GM19468 (cell line): ENCODE measurements at regions not wholly inside any gene's neighbourhood (a gene's known extent, or its start where the extent isn't known, plus 50 kb on each side); places are given as distances from the start of the nearest gene placed in this dataset.

ENCODE experiments used
- ATAC-seq: cut with Tn5 transposase; IDR thresholded peaks from one replicate; pipeline ENCODE4 v1.9.1; 2021; ENCODE audit warnings: mild to moderate bottlenecking, moderate library complexity, moderate number of reproducible peaks; ENCODE audit not compliant: unreplicated experiment; ENCODE audit errors: extremely low read depth

DNA sequence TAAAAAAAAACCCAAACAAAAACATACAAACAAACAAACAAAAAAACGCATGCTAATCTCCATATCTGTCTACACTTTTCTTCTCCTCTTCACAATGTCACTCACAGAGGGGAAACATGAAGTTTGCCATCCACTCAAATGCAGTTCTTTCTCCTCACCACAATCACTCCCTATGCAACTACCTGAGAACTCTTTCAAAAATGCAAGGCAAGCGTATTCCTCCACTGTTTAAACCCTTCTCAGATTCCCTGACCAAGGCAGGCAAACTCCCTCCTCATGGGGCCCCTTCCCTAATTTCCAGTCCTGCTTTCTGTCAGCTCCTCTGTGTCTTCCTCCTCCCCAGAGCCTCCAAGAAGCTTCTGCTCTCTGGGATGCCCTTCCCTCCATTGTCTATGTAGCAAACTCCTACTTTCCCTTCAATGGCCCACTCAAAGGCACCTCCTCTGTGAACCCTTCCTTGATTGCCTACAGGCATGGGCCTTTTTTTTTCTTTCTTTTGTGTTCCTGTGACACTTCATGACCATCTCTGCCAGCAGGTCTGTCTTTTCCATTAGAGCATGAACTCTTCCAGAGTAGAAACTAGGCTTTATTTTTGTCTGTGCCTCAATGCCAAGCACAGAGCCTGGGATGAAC lies 143.8 kb upstream of the SLC1A4 start:
- ATAC-seq: no peak

DNA sequence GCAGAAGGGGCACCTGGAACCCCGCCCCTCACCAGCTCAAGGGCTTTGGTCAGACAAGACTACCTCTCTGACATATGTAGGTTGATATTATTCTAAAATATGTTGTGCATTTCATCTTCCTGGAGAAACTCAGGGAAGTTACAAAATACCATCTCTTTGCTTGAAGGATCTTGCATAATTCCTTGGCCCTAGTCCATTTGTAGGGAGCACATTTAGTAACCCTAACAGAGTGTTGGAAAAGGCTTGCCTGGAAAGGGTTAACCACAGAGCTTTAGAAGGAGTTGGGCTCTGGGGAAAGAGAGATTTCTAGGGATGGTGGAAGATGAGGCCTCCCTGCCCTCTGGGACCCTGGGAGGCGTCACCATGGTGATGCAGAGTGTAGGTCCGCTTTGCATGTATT lies 143.0 kb upstream of the SLC1A4 start:
- ATAC-seq: no peak

DNA sequence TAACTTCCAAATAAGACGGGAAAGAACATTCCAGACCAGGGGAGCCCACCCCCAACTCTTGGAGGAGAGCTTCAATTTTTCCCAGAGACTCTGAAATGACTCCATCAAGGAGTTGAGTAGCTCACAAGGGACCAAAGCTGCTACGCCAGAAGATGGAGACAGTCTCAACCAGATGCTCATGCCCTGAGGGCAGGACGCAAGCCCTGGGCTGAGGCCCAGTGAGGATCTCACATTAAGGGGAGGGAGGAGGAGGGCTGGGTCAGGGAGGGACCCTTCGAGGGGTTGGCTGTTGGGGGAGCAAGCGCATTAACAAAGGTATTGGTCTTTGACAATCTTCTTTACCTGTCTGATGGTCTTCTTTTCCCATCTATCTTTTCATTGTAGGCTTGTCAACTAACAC lies 141.3 kb upstream of the SLC1A4 start:
- ATAC-seq: no peak

DNA sequence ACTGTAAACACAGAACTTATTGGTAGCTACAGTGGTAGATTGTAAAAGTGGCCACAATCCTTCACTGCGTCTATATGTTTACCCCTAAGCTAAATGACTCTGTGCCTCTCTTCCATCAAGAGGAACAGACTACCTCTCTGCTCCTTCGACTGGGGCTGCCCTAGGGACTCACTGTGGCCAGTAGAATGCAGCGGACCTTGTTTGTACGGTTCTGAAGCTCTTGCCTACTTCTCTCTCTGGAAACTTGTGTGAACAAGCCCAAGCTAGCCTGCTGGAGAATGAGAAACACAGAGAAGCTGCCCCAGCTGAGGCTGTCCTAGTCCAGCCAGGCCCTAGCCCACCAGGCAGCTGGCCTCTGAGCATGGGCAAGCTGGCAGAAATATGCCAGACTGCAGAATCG lies 140.8 kb upstream of the SLC1A4 start:
- ATAC-seq: no peak

DNA sequence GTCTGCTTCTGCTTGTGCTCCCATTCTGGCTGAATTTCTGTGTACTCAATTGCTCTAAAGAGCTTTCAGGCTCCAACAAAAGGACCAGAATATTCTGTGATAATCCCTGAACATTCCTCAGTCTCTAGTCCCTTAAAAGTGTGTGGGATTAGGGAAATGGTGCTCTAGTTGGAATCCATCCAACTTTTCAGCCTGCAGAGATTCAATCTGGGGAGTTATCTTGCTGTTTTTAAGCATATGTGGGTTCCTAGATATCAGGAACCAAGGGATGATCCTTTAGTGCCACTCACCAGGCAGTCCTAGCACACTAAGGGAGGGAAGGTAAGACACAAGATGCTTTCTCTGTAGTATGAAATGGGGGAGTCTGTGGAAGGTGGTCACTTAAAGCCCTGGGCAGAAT lies 140.3 kb upstream of the SLC1A4 start:
- ATAC-seq: no peak

DNA sequence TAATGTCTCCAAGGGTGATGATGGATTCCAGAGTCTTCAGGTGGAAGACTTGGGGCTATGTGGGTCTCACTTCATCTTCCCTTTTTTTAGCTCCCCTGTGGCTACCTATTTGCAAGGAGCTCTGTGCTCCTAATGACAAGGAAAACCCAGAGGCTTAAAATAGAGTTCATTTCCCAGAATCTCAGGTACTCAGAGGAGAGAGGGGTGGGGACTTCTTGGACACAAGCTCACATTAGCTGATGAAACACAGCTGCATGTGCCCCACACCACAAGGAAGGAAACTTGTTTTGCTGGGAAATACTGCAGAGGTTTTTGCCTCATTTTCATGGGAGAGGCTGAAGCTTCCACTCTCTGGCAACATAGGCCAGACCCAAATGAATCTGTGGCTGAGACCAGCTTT lies 138.6 kb upstream of the SLC1A4 start:
- ATAC-seq: no peak

DNA sequence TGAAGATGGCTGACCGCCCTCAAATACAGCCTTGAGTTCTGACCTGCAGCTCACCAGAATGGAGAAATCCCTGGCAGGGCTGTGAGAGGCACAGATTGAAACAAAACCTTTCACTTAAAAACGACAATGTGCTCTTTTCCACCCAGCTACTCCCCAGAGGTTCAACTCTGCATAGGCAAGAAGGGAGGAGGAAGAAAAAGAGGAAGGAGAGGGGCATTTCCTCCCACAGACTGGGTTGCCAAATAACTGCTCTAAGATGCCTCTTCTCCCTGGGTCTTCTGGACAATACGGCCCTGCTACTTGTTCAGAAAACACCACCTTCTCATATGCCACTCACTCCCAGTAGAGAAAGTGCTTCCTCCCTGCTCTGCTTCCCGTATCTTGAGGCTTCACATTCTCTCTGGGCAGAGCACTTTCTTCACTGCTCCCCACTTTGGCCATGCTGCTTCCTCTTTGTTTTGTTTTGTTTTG lies 136.4 kb upstream of the SLC1A4 start:
- ATAC-seq: no peak

DNA sequence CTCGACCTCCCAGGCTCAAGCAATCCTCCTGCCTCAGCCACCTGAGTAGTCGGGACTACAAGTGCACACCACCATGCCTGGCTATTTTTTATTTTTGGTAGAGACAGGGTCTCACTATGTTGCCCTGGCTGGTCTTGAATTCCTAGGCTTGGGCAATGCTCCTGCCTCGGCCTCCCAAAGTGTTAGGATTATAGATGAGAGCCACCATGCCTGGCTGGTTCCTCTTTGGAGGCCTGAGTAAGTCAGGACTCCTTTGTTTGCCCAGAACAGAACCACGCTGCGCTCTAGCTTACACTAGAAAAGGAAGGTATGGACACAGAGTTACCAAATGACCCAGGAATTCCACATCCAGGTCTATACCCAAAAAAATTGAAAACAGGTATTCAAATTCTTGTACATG lies 135.9 kb upstream of the SLC1A4 start:
- ATAC-seq: no peak

DNA sequence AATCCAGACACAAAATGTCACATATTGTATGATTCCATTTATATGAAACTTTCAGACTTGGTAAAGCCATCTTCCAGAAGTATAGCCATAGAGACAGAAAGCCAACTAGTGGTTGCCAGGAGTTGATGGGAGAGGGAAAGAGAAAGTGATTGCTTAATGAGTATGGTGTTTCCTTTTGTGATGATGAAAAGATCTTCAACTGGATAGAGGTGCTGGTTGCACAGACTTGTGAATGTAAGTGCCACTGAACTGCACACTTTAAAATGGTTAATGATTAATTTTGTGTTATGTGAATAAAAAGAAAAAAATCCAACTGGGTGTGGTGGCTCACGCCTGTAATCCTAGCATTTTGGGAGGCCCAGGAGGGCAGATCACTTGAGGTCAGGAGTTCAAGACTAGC lies 135.3 kb upstream of the SLC1A4 start:
- ATAC-seq: no peak

DNA sequence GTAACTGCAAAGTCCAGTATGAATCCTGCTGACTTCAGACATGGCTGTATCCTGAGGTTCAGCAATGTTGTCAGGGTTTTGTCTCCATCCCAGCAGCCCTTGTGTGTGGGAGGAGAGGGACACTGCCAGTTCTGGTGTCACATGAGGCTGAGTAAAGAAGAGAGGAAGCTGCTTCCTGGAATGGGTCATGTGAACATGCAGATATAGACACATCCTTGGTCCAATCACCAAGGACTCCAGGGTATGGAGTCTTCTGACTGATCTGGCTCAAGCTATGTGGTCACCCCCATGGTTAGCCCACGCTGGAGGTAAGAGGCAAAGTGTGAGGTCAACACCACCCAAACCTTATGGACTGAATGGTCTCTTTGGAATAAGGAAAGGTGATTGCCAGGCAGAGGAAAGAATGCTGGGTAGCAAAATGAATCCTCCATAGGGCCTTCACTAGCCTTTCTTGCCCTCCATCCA lies 134.4 kb upstream of the SLC1A4 start:
- ATAC-seq: no peak

DNA sequence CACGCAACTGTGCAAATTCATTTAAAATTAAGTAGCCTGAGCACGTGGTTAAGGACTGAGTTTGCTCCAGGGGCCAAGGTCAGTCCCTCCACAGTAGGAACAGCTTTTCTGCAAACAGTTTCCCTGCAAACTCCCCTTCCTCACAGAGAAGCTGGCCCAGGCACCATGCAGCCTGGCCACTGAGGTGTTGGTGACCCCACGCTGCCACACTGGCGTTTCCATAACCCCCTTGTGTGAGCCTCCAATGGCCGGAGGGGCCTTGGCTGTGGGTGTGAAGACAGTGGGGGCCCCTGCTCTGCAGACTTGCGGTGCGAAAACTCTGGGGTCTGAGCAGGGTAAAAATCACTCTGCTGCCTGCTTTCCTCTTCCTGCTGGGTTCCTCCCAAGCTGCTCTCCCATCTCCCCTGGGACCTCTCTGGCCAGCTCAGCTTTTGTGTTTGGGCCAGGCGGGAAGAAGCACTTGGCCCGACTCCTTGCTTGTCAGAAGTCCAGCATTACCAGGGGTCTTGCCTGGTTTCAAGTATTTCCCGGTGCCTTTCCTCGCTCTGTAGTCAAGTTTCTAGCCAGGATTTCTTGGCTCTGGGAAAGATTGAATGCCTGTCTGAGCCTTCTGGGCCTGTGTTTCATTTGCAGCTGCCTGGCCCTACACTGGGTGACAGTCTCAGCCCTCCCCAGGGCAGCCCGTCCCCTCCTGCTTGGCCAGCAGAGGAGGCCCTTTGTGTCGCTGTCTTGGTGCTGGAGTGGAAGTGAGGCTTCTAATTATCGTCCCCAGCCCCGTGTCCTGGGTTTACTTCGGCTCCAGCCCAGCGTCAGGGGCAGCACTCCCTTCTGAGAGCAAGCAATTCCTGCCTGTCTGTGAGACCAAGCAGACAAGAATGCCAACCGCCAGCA lies 131.4 kb upstream of the SLC1A4 start:
- no peak for ATAC-seq

DNA sequence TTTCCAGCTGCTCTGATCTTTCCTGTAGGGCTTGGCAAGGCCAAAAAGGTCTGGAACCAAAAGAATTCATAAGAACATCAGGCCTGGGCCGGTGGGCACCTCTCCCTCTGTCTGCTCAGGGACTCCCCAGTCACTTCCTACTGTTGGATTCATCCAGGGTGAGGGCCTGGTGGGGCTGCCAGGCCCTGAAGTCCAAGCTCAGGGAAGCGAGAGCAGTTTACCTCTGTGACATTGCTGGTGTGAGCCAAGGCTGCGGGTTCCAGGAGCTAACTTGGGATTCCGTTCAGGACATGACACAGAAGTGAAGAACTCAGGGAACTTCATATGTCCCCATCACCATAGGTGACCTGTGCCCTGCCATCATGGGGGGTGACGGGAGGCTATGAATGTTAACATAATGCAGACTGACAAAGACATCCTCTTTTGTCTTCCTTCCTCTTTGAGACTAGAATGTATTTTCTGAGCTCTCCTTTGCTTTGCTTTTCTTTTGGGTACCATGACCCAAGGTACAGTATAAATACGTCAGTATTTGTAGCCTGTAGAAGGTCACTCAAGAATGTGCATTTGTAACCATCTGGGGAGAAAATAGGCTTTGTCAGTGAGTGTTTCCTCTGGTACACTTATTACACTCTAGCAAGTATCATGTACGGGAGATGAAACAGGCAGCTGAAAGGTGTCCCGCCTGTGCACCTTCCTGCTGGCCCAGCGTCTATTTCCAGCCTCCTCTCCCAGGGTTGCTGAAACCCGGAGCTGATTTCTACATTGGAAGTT lies 130.5 kb upstream of the SLC1A4 start:
- ATAC-seq: no peak

DNA sequence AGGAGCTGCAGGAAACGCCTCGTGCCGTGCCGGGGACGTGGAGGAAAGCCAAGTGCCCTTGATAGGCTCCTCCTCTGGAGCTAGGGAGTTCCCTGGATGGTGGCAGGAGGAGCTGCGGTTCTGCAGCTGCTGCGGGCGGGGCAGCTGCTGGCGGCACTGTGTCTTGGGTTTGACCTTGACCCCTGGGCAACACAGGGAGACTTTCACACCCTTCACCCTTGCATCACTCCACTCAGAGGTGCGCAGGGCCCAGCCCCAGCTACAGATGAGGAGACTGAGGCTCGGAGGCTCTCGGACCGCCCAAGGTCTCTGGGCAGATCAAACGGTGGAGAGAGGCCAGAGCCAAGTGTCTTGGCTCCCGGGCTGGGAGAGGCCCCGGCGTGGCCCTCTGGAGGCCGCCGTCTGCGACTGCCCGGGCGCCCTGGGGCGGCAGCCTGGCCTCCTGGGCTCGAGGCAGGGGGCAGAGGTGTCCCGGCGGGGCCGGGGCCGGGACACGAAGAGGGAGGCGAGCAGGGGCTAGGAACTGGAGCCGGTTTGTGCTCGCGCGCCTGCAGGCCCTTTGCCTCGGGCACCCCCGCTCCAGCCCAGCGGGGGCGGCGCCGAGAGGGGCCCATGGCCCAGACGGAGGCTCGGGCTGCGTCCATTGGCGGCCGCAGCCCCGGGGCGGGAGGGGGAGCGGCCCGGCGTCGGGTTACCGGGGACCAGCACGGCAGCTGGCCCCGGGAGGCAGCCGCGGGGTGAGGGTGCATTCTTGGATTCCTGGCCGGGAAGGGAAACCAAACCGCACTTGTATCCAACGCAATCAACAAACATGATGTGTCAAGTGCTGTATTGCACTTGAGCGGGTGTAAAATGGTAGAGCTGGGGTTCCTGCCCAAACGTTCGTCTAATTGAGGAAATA lies 129.6 kb upstream of the SLC1A4 start:
- no peak for ATAC-seq

DNA sequence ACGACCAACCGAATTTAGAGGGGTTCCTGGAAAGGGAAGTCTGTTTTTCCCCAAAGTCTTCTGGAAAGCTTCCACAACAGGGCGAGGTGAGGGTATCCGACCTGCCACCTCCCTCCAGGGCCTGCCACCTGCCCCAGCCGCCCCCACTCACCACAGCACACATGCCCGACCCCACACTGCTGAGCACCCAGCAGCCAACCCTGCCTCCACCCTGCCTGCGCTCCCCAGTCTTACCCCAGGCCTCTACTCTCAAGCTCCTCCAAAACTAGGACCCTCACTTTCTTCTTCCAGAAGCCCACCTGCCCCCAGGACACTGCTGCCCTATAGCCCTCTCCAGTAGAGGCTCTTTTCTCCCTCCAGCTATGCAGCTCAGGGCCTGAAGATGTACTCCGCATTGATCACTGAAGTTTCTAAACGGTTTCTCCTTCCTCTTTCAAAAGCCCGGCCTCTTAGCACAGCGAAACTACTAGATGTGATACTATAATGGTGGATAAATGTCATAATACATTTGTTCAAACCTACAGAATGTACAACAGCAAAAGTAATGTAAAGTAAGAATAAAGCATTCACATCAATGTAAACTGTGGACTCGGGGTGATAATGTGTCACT lies 128.8 kb upstream of the SLC1A4 start:
- no peak for ATAC-seq

DNA sequence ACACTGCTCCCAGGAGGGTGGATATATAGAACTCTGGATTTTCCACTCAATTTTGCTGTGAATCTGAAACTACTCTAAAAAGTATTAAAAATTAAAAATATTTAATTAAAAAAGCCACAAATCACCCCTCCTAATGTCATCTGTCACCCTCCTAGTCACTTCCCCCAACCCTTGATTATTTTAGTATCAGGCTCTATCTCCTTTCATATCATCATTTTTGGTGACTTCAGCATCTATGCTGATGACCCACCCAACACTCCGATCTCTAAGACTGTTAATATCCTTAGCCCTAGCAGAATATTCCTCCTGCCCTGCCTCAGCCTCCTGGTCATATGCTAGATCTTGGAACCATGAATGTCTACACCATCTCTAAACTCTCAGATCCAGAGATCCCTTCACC lies 128.3 kb upstream of the SLC1A4 start:
- ATAC-seq: no peak

DNA sequence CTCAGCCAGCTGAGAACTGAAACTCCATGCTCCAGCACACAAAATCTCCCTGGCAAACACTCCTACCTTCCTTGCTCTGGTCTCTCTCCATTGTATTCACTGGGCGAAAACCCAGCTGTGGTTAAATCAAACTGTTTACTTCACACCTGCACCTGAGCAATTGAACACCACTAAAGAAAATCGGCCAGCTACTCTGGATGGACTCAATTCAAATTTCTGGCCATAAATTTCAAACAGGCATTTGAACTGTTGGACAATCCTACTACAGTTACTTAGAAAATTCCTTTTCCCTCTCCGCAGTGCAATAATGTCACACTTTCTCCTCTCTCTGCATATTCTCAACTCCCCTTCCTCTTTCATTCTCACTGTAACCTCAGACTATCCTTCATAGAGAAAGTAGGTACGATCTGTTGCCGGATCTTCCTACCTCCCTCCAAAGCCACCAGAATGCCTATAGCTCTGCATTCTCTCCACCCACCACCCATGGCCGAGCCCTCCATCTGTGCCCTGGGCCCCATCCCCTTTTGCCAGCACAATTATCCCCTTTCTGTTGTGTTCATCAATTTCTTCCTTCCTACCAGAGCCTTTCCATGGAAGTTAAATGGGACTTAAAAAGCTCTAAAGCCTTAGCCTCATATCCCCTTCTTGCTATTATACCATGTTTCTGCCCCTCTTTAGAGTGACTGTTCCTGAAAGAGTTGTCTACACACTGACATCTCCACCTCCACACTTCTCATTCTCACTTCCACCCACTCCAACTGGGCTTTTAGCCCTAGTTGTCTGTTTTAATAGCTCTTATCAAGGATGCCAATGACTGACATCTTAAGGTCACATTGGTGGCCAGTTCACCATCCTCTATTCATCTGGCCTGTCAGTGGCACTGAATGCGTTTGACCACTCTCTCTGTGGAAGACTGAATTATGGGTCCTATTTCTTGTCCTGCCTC lies 127.5 kb upstream of the SLC1A4 start:
- ATAC-seq: no peak

DNA sequence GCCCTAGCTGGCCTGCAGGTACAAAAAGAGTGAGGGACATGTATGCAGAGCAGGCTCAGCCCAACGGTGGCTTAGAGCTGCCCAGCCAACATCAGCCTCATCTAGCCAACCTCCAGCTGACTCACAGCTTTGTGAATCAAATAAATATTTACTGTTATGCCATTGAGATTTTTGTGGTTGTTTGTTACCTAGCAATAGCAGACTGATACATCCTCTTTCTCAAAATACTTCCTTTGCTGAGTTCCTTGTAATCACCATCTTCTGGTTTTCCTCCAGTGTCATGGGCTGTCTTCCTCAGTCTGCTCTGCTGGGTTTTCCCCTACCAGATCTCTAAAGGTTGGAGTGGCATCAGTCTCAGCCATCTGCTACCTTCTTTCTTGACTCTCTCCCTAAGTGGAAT lies 126.6 kb upstream of the SLC1A4 start:
- ATAC-seq: no peak

DNA sequence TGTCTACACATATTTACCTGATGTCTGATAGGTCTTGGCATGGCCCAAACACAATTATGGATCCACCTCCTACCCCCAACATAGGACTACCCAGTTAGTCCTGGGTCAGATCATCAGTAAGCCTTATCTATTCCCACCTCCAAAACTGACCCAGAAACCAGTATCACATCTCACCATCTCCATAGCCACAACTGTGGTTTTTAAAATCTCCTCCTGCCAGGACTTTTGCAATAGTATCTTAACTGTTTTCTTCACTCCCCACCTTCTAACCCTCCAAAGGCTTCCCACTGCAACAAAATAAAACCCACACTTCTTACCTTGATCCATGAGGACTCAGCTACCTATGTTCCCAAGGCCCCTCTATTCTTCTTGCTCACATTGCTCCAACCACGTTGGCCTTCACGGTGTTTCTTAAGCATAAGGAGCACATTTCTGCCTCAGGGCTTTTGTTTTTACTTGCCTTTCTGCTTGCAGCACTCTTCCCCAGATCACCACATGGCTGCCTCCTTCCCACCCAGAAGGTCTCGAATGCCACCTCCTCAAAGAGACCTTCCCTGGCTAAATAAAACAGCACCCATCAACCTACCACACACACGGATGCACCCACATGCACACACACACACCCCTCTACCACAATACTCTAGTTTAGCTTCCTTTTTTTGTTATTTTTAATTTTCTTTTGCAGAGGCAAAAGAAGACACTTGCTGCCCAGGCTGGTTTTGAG lies 125.9 kb upstream of the SLC1A4 start:
- ATAC-seq: no peak
